ENCODE measurements at regions not wholly inside any gene's neighbourhood (a gene's known extent, or its start where the extent isn't known, plus 50 kb on each side); places are given as distances from the start of the nearest gene placed in this dataset.

DNA sequence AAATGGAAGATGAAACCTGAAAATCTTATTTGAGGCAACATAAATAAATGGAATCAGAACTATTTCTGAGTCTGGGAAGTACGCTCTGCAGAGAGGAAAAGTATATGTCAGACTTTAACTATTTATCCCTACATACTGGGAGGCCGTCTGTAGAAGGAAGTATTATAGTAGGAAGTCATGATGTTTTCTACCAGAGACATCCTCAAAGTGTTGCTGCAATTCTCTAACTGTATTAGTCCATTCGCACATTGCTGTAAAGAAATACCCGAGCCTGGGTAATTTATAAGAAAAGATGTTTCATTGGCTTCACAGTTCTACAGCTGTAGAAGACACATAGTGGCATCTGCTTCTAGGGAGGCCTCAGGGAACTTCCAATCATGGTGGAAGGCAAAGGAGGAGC lies 88.7 kb upstream of the TBL1X start:
- TF ChIP-seq, protein P1, sequence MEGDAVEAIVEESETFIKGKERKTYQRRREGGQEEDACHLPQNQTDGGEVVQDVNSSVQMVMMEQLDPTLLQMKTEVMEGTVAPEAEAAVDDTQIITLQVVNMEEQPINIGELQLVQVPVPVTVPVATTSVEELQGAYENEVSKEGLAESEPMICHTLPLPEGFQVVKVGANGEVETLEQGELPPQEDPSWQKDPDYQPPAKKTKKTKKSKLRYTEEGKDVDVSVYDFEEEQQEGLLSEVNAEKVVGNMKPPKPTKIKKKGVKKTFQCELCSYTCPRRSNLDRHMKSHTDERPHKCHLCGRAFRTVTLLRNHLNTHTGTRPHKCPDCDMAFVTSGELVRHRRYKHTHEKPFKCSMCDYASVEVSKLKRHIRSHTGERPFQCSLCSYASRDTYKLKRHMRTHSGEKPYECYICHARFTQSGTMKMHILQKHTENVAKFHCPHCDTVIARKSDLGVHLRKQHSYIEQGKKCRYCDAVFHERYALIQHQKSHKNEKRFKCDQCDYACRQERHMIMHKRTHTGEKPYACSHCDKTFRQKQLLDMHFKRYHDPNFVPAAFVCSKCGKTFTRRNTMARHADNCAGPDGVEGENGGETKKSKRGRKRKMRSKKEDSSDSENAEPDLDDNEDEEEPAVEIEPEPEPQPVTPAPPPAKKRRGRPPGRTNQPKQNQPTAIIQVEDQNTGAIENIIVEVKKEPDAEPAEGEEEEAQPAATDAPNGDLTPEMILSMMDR (IDR thresholded peaks at IDR 0.05) = no peak
- no peak for TF ChIP-seq POLR2A (IDR thresholded peaks at IDR 0.05)
- TF ChIP-seq POLR2AphosphoS5 (IDR thresholded peaks at IDR 0.05) = no peak
- TF ChIP-seq EP300 (IDR thresholded peaks at IDR 0.05) = no peak

Measured in suprapubic skin (tissue), 4 donors.